Trophoblast cell (in vitro differentiated cells and primary cell): ENCODE measurements at regions not wholly inside any gene's neighbourhood (a gene's known extent, or its start where the extent isn't known, plus 50 kb on each side); places are given as distances from the start of the nearest gene placed in this dataset.
"Not testable (repeated sequence)": the region's sequence is repeated elsewhere in the genome, so short reads cannot be mapped to it uniquely, and the experiment has no call there.

Source experiments
- DNase-seq, 2 donors: peaks; one replicate each; pipeline ENCODE4 v3.0.0-alpha.2; 2016
- H2AFZ ChIP-seq: 2 replicates; pipeline ENCODE4 v1.6.1; 2013; ENCODE audit warnings: low read length, moderate library complexity, mild to moderate bottlenecking; ENCODE audit not compliant: insufficient read depth, poor library complexity
- H2AK5ac ChIP-seq: 2 replicates; pipeline ENCODE4 v1.6.1; 2013; ENCODE audit warnings: mild to moderate bottlenecking, low read length
- H2BK120ac ChIP-seq: 2 replicates; pipeline ENCODE4 v1.6.1; 2013; ENCODE audit warnings: low read length, mild to moderate bottlenecking, moderate library complexity; ENCODE audit not compliant: insufficient read depth, poor library complexity
- H2BK12ac ChIP-seq: 2 replicates; pipeline ENCODE4 v1.6.1; 2013; ENCODE audit warnings: mild to moderate bottlenecking, low read length, moderate library complexity
- H2BK5ac ChIP-seq: 2 replicates; pipeline ENCODE4 v1.6.1; 2013; ENCODE audit warnings: low read length, low read depth, moderate library complexity, mild to moderate bottlenecking; ENCODE audit not compliant: poor library complexity
- H3K14ac ChIP-seq: 2 replicates; pipeline ENCODE4 v1.6.1; 2013; ENCODE audit warnings: mild to moderate bottlenecking, low read length
- H3K18ac ChIP-seq: 2 replicates; pipeline ENCODE4 v1.6.1; 2013; ENCODE audit warnings: mild to moderate bottlenecking, low read length
- H3K23ac ChIP-seq: 2 replicates; pipeline ENCODE4 v1.6.1; 2013; ENCODE audit warnings: low read length
- H3K27ac ChIP-seq: 2 replicates; pipeline ENCODE4 v1.5.1; 2013; ENCODE audit warnings: low read depth, mild to moderate bottlenecking, inconsistent platforms, low read length, moderate library complexity
- H3K27me3 ChIP-seq: 2 replicates; pipeline ENCODE4 v1.6.1; 2013; ENCODE audit warnings: inconsistent platforms, mild to moderate bottlenecking, low read length, moderate library complexity; ENCODE audit not compliant: insufficient read depth
- H3K36me3 ChIP-seq, 2 experiments: 1 replicate in 1 of 2; 2 replicates in 1 of 2; pipeline ENCODE4 v1.6.1; 2013; ENCODE audit warnings: low read length in 2 of 2, mild to moderate bottlenecking in 2 of 2, moderate library complexity in 1 of 2; ENCODE audit not compliant: insufficient read depth in 2 of 2, control insufficient read depth in 1 of 2
- H3K4ac ChIP-seq: 2 replicates; pipeline ENCODE4 v1.6.1; 2013; ENCODE audit warnings: low read depth, mild to moderate bottlenecking, low read length, moderate library complexity
- H3K4me1 ChIP-seq, 2 experiments: 1 replicate in 1 of 2; 2 replicates in 1 of 2; pipeline ENCODE4 v1.6.1; 2013; ENCODE audit warnings: low read length in 2 of 2, mild to moderate bottlenecking in 2 of 2, moderate library complexity in 1 of 2; ENCODE audit not compliant: insufficient read depth in 2 of 2, control insufficient read depth in 1 of 2
- H3K4me2 ChIP-seq: 2 replicates; pipeline ENCODE4 v1.6.1; 2013; ENCODE audit warnings: inconsistent platforms, mild to moderate bottlenecking, low read length, moderate library complexity
- H3K4me3 ChIP-seq: 2 replicates; pipeline ENCODE4 v1.5.1; 2013; ENCODE audit warnings: mild to moderate bottlenecking, low read depth, low read length, inconsistent platforms
- H3K79me1 ChIP-seq: one replicate; pipeline ENCODE4 v1.6.1; 2013; ENCODE audit warnings: low read length
- H3K79me2 ChIP-seq: 2 replicates; pipeline ENCODE4 v1.6.1; 2013; ENCODE audit warnings: low read length, mild to moderate bottlenecking; ENCODE audit not compliant: control insufficient read depth, insufficient read depth, poor library complexity
- H3K9ac ChIP-seq: 2 replicates; pipeline ENCODE4 v1.6.1; 2013; ENCODE audit warnings: mild to moderate bottlenecking, low read length
- H3K9me3 ChIP-seq: 2 replicates; pipeline ENCODE4 v1.6.1; 2013; ENCODE audit warnings: low read depth, mild to moderate bottlenecking, control low read depth, inconsistent platforms, low read length; ENCODE audit not compliant: insufficient read depth
- H4K12ac ChIP-seq: 2 replicates; pipeline ENCODE4 v1.6.1; 2013; ENCODE audit warnings: low read depth, mild to moderate bottlenecking, low read length, moderate library complexity
- H4K8ac ChIP-seq: 2 replicates; pipeline ENCODE4 v1.6.1; 2013; ENCODE audit warnings: low read depth, mild to moderate bottlenecking, low read length, moderate library complexity
- H4K91ac ChIP-seq: one replicate; pipeline ENCODE4 v1.6.1; 2013; ENCODE audit warnings: low read depth, mild to moderate bottlenecking, low read length, moderate library complexity
- WGBS: extraction: QIAGEN DNeasy Blood & Tissue Kit; methylation state at CpG from one replicate; pipeline ENCODE4 v1.1.7; 2013; ENCODE audit warnings: missing lambda C conversion rate; ENCODE audit not compliant: insufficient read length, insufficient coverage; ENCODE audit errors: extremely low coverage; 5-methylcytosine and 5-hydroxymethylcytosine counted together

GRCh38 chr21:35432601-35433000 lies 383.5 kb upstream of the RUNX1 start:
- H3K4me2 ChIP-seq, H3K36me3 ChIP-seq, H4K91ac ChIP-seq, H3K4ac ChIP-seq, H2AFZ ChIP-seq, H2BK5ac ChIP-seq, H3K79me1 ChIP-seq, H3K79me2 ChIP-seq, H3K4me3 ChIP-seq, H3K27me3 ChIP-seq, H4K8ac ChIP-seq, H2BK120ac ChIP-seq, H3K9me3 ChIP-seq, H4K12ac ChIP-seq, DNase-seq, H3K9ac ChIP-seq, H2AK5ac ChIP-seq, H3K27ac ChIP-seq, H2BK12ac ChIP-seq, H3K4me1 ChIP-seq, H3K18ac ChIP-seq, H3K23ac ChIP-seq, H3K14ac ChIP-seq: not testable (repeated sequence)
- no CpG with 5 or more reads among the region's 5 CpGs for WGBS

GRCh38 chr21:35430260-35430659 lies 381.2 kb upstream of the RUNX1 start:
- no peaks in the 10 kb centered on the region for H3K36me3 ChIP-seq
- no peaks in the 10 kb centered on the region for H3K27me3 ChIP-seq
- DNase-seq: no peak
- H3K14ac ChIP-seq: no peak overlapping the region
- H2BK5ac ChIP-seq: no peak overlapping the region
- H2AFZ ChIP-seq: no peak overlapping the region
- no peak overlapping the region for H3K18ac ChIP-seq
- H3K9me3 ChIP-seq: peaks cover 4% of the 10 kb centered on the region
- H3K23ac ChIP-seq: no peak overlapping the region
- 100% methylated on average over 1 of the region's 3 CpGs for WGBS
- no peak overlapping the region for H4K12ac ChIP-seq
- no peaks in the 10 kb centered on the region for H3K79me2 ChIP-seq
- H3K4me2 ChIP-seq: no peak overlapping the region
- no peak overlapping the region for H2AK5ac ChIP-seq
- H2BK120ac ChIP-seq: no peak overlapping the region
- no peak overlapping the region for H2BK12ac ChIP-seq
- H3K4me1 ChIP-seq: peaks cover 0 to 4% of the 10 kb centered on the region in 2 experiments
- no peak overlapping the region for H3K4me3 ChIP-seq
- H4K91ac ChIP-seq: no peak overlapping the region
- no peak overlapping the region for H3K9ac ChIP-seq
- H4K8ac ChIP-seq: no peak overlapping the region
- H3K79me1 ChIP-seq: no peaks in the 10 kb centered on the region
- no peak overlapping the region for H3K4ac ChIP-seq
- no peak overlapping the region for H3K27ac ChIP-seq

GRCh38 chr21:35428937-35429336 lies 379.8 kb upstream of the RUNX1 start:
- Histone ChIP-seq H2AK5ac (no peak overlapping the region), H3K4me3 (no peak overlapping the region), H4K8ac (no peak overlapping the region), H3K4me1 (peaks cover 0 to 4% of the 10 kb centered on the region in 2 experiments), H2AFZ (no peak overlapping the region), H3K27ac (no peak overlapping the region), H3K9ac (no peak overlapping the region), H3K36me3 (no peaks in the 10 kb centered on the region), H2BK5ac (no peak overlapping the region), H2BK120ac (no peak overlapping the region), H3K18ac (no peak overlapping the region), H3K79me2 (no peaks in the 10 kb centered on the region), H3K4ac (no peak overlapping the region), H3K23ac (no peak overlapping the region), H3K79me1 (no peaks in the 10 kb centered on the region), H3K27me3 (no peaks in the 10 kb centered on the region), H4K12ac (no peak overlapping the region), H3K9me3 (peaks cover 2% of the 10 kb centered on the region), H2BK12ac (no peak overlapping the region), H3K14ac (no peak overlapping the region), H4K91ac (no peak overlapping the region), H3K4me2 (no peak overlapping the region)
- DNase-seq: no peak

- WGBS: no CpG with 5 or more reads among the region's 9 CpGs
Observed at GRCh38 chr21:35428489-35428888, 379.4 kb upstream of the RUNX1 start.

GRCh38 chr21:35428001-35428320 lies 378.9 kb upstream of the RUNX1 start:
- Histone ChIP-seq H3K79me2 (no peaks in the 10 kb centered on the region), H3K4me3 (no peak overlapping the region), H2AFZ (no peak overlapping the region), H4K8ac (no peak overlapping the region), H3K18ac (no peak overlapping the region), H3K79me1 (no peaks in the 10 kb centered on the region), H2BK5ac (no peak overlapping the region), H2BK120ac (no peak overlapping the region), H3K23ac (no peak overlapping the region), H4K91ac (no peak overlapping the region), H3K4me2 (peak overlapping the region; percentile 41), H3K14ac (no peak overlapping the region), H2BK12ac (no peak overlapping the region), H3K36me3 (no peaks in the 10 kb centered on the region), H3K4ac (no peak overlapping the region), H3K27ac (no peak overlapping the region), H3K4me1 (peaks cover 0 to 4% of the 10 kb centered on the region in 2 experiments), H3K27me3 (no peaks in the 10 kb centered on the region), H3K9me3 (peaks cover 2% of the 10 kb centered on the region), H3K9ac (no peak overlapping the region), H2AK5ac (no peak overlapping the region), H4K12ac (no peak overlapping the region)
- no peak for DNase-seq

More at GRCh38 chr21:35428489-35428888, 379.4 kb upstream of the RUNX1 start:
- Histone ChIP-seq H3K9me3 (peaks cover 2% of the 10 kb centered on the region), H3K14ac (no peak overlapping the region), H2BK120ac (no peak overlapping the region), H3K18ac (no peak overlapping the region), H3K79me2 (no peaks in the 10 kb centered on the region), H3K4me3 (no peak overlapping the region), H3K36me3 (no peaks in the 10 kb centered on the region), H2AK5ac (no peak overlapping the region), H3K23ac (no peak overlapping the region), H3K27ac (no peak overlapping the region), H3K4me1 (peaks cover 0 to 4% of the 10 kb centered on the region in 2 experiments), H4K8ac (peak overlapping the region; percentile 19), H4K12ac (no peak overlapping the region), H3K4ac (no peak overlapping the region), H4K91ac (no peak overlapping the region), H2BK5ac (no peak overlapping the region), H3K79me1 (no peaks in the 10 kb centered on the region), H3K4me2 (peak overlapping the region; percentile 41), H3K27me3 (no peaks in the 10 kb centered on the region), H2BK12ac (no peak overlapping the region), H2AFZ (no peak overlapping the region), H3K9ac (no peak overlapping the region)
- DNase-seq: no peak
